Activated B cell treated with CpG ODN at 0.5 μM for 24 hours (primary cell): ENCODE measurements at regions not wholly inside any gene's neighbourhood (a gene's known extent, or its start where the extent isn't known, plus 50 kb on each side); places are given as distances from the start of the nearest gene placed in this dataset.

Source experiments
- ATAC-seq: fragments of 200-7000 bp; cut with Tn5 transposase; one replicate; pipeline ENCODE4 v1.10.0; 2021; ENCODE audit warnings: low read depth, mild to moderate bottlenecking, moderate library complexity
- CTCF ChIA-PET: fragments of 350-600 bp; sonication (Branson Sonifier 250); formaldehyde crosslinking; loops from one replicate; lab custom pipeline; 2021; ENCODE audit warnings: antibody characterized with exemption; lab: Charles Lee
- POLR2A ChIA-PET: fragments of 350-600 bp; sonication (Branson Sonifier 250); formaldehyde crosslinking; loops from one replicate; lab custom pipeline; 2021; ENCODE audit warnings: antibody characterized with exemption; lab: Charles Lee
- DNase-seq: peaks from one replicate; pipeline ENCODE4 v3.0.0; 2022
- H3K27ac Mint-ChIP-seq: one replicate; pipeline ENCODE4 v1.8.0; 2020; ENCODE audit warnings: mixed read lengths
- H3K27me3 Mint-ChIP-seq: one replicate; pipeline ENCODE4 v1.8.0; 2021; ENCODE audit warnings: mixed read lengths
- H3K36me3 Mint-ChIP-seq: one replicate; pipeline ENCODE4 v1.8.0; 2021; ENCODE audit warnings: low read depth, mixed read lengths
- H3K4me1 Mint-ChIP-seq: one replicate; pipeline ENCODE4 v1.8.0; 2021; ENCODE audit warnings: mixed read lengths
- H3K4me3 Mint-ChIP-seq: one replicate; pipeline ENCODE4 v1.8.0; 2020; ENCODE audit warnings: mild to moderate bottlenecking, mixed read lengths
- H3K9me3 Mint-ChIP-seq: one replicate; pipeline ENCODE4 v1.8.0; 2020; ENCODE audit warnings: mixed read lengths
- intact Hi-C: fragments of 100-400 bp; cut with micrococcal nuclease; formaldehyde crosslinking; loops from one replicate; pipeline ENCODE4 v1.15.1; 2024
- TF ChIP-seq, protein P1 (sequence below): fragments of 200-600 bp; IDR thresholded peaks from one replicate; pipeline ENCODE4 v1.8.0; 2022; ENCODE audit warnings: antibody characterized with exemption, mild to moderate bottlenecking

DNA sequence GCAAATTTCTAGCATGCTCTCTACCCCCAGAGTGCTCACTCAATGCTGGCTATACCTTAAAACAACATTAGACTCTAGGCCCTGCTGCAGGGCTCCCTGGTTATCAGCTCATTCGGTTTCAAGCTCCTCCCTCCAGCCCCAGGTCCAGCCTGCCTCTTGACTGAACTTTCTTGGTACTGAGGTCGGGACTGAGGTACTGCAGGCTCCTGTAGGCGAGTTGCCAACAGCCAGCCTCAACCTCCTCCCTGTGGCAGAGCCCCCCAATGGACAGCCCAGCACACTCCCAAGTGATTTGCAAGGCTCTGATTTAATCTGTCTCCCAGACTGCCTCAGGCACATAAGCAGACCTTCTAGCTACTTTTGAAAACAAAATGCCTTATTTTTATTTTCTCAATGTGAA, 73.6 kb upstream of the EIF3M start:
- no peak overlapping the region for H3K4me3 Mint-ChIP-seq
- no peak for ATAC-seq
- H3K9me3 Mint-ChIP-seq: no peaks in the 10 kb centered on the region
- ChIA-PET CTCF (no interaction called here), POLR2A (no interaction called here)
- DNase-seq: no peak
- H3K27me3 Mint-ChIP-seq: peaks cover 6% of the 10 kb centered on the region
- H3K4me1 Mint-ChIP-seq: no peaks in the 10 kb centered on the region
- no peaks in the 10 kb centered on the region for H3K36me3 Mint-ChIP-seq
- H3K27ac Mint-ChIP-seq: no peak overlapping the region
- intact Hi-C loops: no loop called here
- TF ChIP-seq, protein P1, sequence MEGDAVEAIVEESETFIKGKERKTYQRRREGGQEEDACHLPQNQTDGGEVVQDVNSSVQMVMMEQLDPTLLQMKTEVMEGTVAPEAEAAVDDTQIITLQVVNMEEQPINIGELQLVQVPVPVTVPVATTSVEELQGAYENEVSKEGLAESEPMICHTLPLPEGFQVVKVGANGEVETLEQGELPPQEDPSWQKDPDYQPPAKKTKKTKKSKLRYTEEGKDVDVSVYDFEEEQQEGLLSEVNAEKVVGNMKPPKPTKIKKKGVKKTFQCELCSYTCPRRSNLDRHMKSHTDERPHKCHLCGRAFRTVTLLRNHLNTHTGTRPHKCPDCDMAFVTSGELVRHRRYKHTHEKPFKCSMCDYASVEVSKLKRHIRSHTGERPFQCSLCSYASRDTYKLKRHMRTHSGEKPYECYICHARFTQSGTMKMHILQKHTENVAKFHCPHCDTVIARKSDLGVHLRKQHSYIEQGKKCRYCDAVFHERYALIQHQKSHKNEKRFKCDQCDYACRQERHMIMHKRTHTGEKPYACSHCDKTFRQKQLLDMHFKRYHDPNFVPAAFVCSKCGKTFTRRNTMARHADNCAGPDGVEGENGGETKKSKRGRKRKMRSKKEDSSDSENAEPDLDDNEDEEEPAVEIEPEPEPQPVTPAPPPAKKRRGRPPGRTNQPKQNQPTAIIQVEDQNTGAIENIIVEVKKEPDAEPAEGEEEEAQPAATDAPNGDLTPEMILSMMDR: no peak

GRCh38 chr11:32508780-32509179, 73.4 kb upstream of the WT1 start:
- TF ChIP-seq, protein P1: no peak
- intact Hi-C loops: no loop called here
- no peaks in the 10 kb centered on the region for H3K9me3 Mint-ChIP-seq
- CTCF ChIA-PET: no interaction called here
- no peak overlapping the region for H3K4me3 Mint-ChIP-seq
- H3K27me3 Mint-ChIP-seq: peaks cover 6% of the 10 kb centered on the region
- DNase-seq: no peak
- POLR2A ChIA-PET: no interaction called here
- no peaks in the 10 kb centered on the region for H3K4me1 Mint-ChIP-seq
- ATAC-seq: no peak
- H3K36me3 Mint-ChIP-seq: no peaks in the 10 kb centered on the region
- no peak overlapping the region for H3K27ac Mint-ChIP-seq

GRCh38 chr11:32500001-32500400, 64.7 kb upstream of the WT1 start:
- no peaks in the 10 kb centered on the region for H3K9me3 Mint-ChIP-seq

GRCh38 chr11:32497951-32498350, 62.6 kb upstream of the WT1 start:
- Mint-ChIP-seq H3K36me3 (no peaks in the 10 kb centered on the region), H3K9me3 (no peaks in the 10 kb centered on the region), H3K4me3 (no peak overlapping the region), H3K4me1 (no peaks in the 10 kb centered on the region), H3K27me3 (peaks cover 6% of the 10 kb centered on the region), H3K27ac (no peak overlapping the region)
- intact Hi-C loops: no loop called here
- DNase-seq (no peak), ATAC-seq (no peak)
- TF ChIP-seq, protein P1: no peak
- ChIA-PET CTCF (no interaction called here), POLR2A (no interaction called here)

More at GRCh38 chr11:32500001-32500400, 64.7 kb upstream of the WT1 start:
- ChIA-PET CTCF (no interaction called here), POLR2A (no interaction called here)
- no peaks in the 10 kb centered on the region for H3K4me1 Mint-ChIP-seq
- peaks cover 6% of the 10 kb centered on the region for H3K27me3 Mint-ChIP-seq
- no peak overlapping the region for H3K27ac Mint-ChIP-seq
- TF ChIP-seq, protein P1: no peak
- no peak for DNase-seq
- no peaks in the 10 kb centered on the region for H3K36me3 Mint-ChIP-seq
- no peak overlapping the region for H3K4me3 Mint-ChIP-seq
- intact Hi-C loops: no loop called here
- no peak for ATAC-seq

GRCh38 chr11:32494629-32495028, 59.3 kb upstream of the WT1 start:
- DNase-seq (no peak), ATAC-seq (no peak)
- Mint-ChIP-seq H3K4me1 (no peaks in the 10 kb centered on the region), H3K27me3 (peaks cover 6% of the 10 kb centered on the region), H3K27ac (no peak overlapping the region), H3K4me3 (no peak overlapping the region), H3K9me3 (no peaks in the 10 kb centered on the region), H3K36me3 (no peaks in the 10 kb centered on the region)
- ChIA-PET CTCF (no interaction called here), POLR2A (no interaction called here)
- TF ChIP-seq, protein P1: no peak
- intact Hi-C loops: no loop called here
